OCI-LY1 (cell line): ENCODE measurements at regions not wholly inside any gene's neighbourhood (a gene's known extent, or its start where the extent isn't known, plus 50 kb on each side); places are given as distances from the start of the nearest gene placed in this dataset.

Experiments used
- H2AFZ ChIP-seq: fragments of 200-600 bp; sonication (generic), shearing (Covaris generic); 2 replicates; pipeline ENCODE4 v1.6.0; 2014; ENCODE audit warnings: antibody characterized with exemption, mild to moderate bottlenecking, low read length
- H3F3A ChIP-seq: fragments of 200-600 bp; sonication (generic), shearing (Covaris generic); 2 replicates; pipeline ENCODE4 v1.6.0; 2014; ENCODE audit warnings: mild to moderate bottlenecking, antibody characterized with exemption, low read length, moderate library complexity; ENCODE audit not compliant: insufficient read depth
- H3K27ac ChIP-seq: fragments of 200-600 bp; sonication (generic); 2 replicates; pipeline ENCODE4 v1.5.1; 2014; ENCODE audit warnings: low read length, mixed run types, mild to moderate bottlenecking, low read depth; ENCODE audit not compliant: poor library complexity, severe bottlenecking
- H3K27me3 ChIP-seq: fragments of 200-600 bp; sonication (generic); 2 replicates; pipeline ENCODE4 v1.6.0; 2014; ENCODE audit warnings: antibody characterized with exemption, mild to moderate bottlenecking, low read length, moderate library complexity; ENCODE audit not compliant: insufficient read depth
- H3K36me3 ChIP-seq: fragments of 200-600 bp; sonication (generic); 2 replicates; pipeline ENCODE4 v1.6.1; 2014; ENCODE audit warnings: mild to moderate bottlenecking, antibody characterized with exemption, low read length, moderate library complexity, mixed read lengths; ENCODE audit not compliant: insufficient read depth
- H3K4me1 ChIP-seq: fragments of 200-600 bp; sonication (generic); 2 replicates; pipeline ENCODE4 v1.5.1; 2014; ENCODE audit warnings: mild to moderate bottlenecking, low read length, moderate library complexity; ENCODE audit not compliant: insufficient read depth, severe bottlenecking
- H3K4me2 ChIP-seq: fragments of 200-600 bp; sonication (generic), shearing (Covaris generic); 2 replicates; pipeline ENCODE4 v1.6.1; 2014; ENCODE audit warnings: low read length
- H3K4me3 ChIP-seq: fragments of 200-600 bp; sonication (generic); 2 replicates; pipeline ENCODE4 v1.5.1; 2014; ENCODE audit warnings: low read length, low read depth, mild to moderate bottlenecking, mixed read lengths; ENCODE audit not compliant: poor library complexity, severe bottlenecking
- H3K79me2 ChIP-seq: fragments of 200-600 bp; shearing (Covaris generic); 2 replicates; pipeline ENCODE4 v1.6.1; 2016; ENCODE audit warnings: mixed run types, low read length, mixed read lengths; ENCODE audit not compliant: insufficient read depth
- H3K9ac ChIP-seq: fragments of 200-600 bp; sonication (generic), shearing (Covaris generic); 2 replicates; pipeline ENCODE4 v1.6.1; 2014; ENCODE audit warnings: mild to moderate bottlenecking, low read length, mixed read lengths
- H3K9me2 ChIP-seq: fragments of 200-600 bp; sonication (generic), shearing (Covaris generic); 2 replicates; pipeline ENCODE4 v1.6.1; 2014; ENCODE audit warnings: low read depth, mild to moderate bottlenecking, low read length, mixed read lengths
- H3K9me3 ChIP-seq: fragments of 200-600 bp; shearing (Covaris generic); 2 replicates; pipeline ENCODE4 v1.6.1; 2014; ENCODE audit warnings: low read length, mixed read lengths
- H4K20me1 ChIP-seq: fragments of 200-600 bp; sonication (generic), shearing (Covaris generic); 2 replicates; pipeline ENCODE4 v1.6.0; 2016; ENCODE audit warnings: mild to moderate bottlenecking, low read length; ENCODE audit not compliant: insufficient read depth
- CTCF ChIP-seq: fragments of 200-600 bp; sonication (generic), shearing (Covaris generic); IDR thresholded peaks from 2 replicates; pipeline ENCODE4 v1.5.1; 2017; ENCODE audit warnings: mild to moderate bottlenecking, antibody characterized with exemption, low read length, moderate library complexity, mixed read lengths
- EZH2 ChIP-seq: fragments of 200-600 bp; sonication (generic), shearing (Covaris generic); IDR thresholded peaks from 2 replicates; pipeline ENCODE4 v1.8.0; 2017; ENCODE audit warnings: borderline replicate concordance, mixed run types, mild to moderate bottlenecking, antibody characterized with exemption, low read length, moderate library complexity, mixed read lengths

GRCh38 chr20:10876558-10876957, 202.8 kb upstream of the JAG1 start:
- no peak for TF ChIP-seq EZH2
- no peak for TF ChIP-seq CTCF
- H3K9me3 ChIP-seq: no peaks in the 10 kb centered on the region

GRCh38 chr20:10877342-10877741, 203.5 kb upstream of the JAG1 start:
- H2AFZ ChIP-seq: no peak overlapping the region
- H3K9me2 ChIP-seq: no peaks in the 10 kb centered on the region; the same call in 1 of the 2 replicates
- no peaks in the 10 kb centered on the region for H3K4me1 ChIP-seq
- H3K79me2 ChIP-seq: no peaks in the 10 kb centered on the region
- H3K9me3 ChIP-seq: no peaks in the 10 kb centered on the region
- no peaks in the 10 kb centered on the region for H4K20me1 ChIP-seq
- H3K4me2 ChIP-seq: no peak overlapping the region
- no peak overlapping the region for H3K9ac ChIP-seq
- H3K27ac ChIP-seq: no peak overlapping the region
- H3K27me3 ChIP-seq: no peaks in the 10 kb centered on the region
- H3K36me3 ChIP-seq: no peaks in the 10 kb centered on the region
- TF ChIP-seq EZH2 (no peak), CTCF (no peak)
- H3F3A ChIP-seq: no peaks in the 10 kb centered on the region
- H3K4me3 ChIP-seq: no peak overlapping the region

More at GRCh38 chr20:10876558-10876957, 202.8 kb upstream of the JAG1 start:
- Histone ChIP-seq H3K4me2 (no peak overlapping the region), H3F3A (no peaks in the 10 kb centered on the region), H3K79me2 (no peaks in the 10 kb centered on the region), H4K20me1 (no peaks in the 10 kb centered on the region), H3K27me3 (no peaks in the 10 kb centered on the region), H3K36me3 (no peaks in the 10 kb centered on the region), H3K9ac (no peak overlapping the region), H2AFZ (no peak overlapping the region), H3K9me2 (no peaks in the 10 kb centered on the region; the same call in 1 of the 2 replicates), H3K4me1 (no peaks in the 10 kb centered on the region), H3K4me3 (no peak overlapping the region), H3K27ac (no peak overlapping the region)

GRCh38 chr20:10883166-10883565, 209.4 kb upstream of the JAG1 start:
- Histone ChIP-seq H3K9me3 (no peaks in the 10 kb centered on the region), H3K27ac (no peak overlapping the region), H3K79me2 (no peaks in the 10 kb centered on the region), H3F3A (no peaks in the 10 kb centered on the region), H3K27me3 (no peaks in the 10 kb centered on the region), H2AFZ (no peak overlapping the region), H4K20me1 (no peaks in the 10 kb centered on the region), H3K9me2 (no peaks in the 10 kb centered on the region; the same call in 1 of the 2 replicates), H3K36me3 (no peaks in the 10 kb centered on the region), H3K4me3 (no peak overlapping the region), H3K4me1 (no peaks in the 10 kb centered on the region), H3K4me2 (no peak overlapping the region), H3K9ac (no peak overlapping the region)
- no peak for TF ChIP-seq EZH2
- TF ChIP-seq CTCF: no peak
